HG02588 (cell line): ENCODE measurements at regions not wholly inside any gene's neighbourhood (a gene's known extent, or its start where the extent isn't known, plus 50 kb on each side); places are given as distances from the start of the nearest gene placed in this dataset.

Experiments
- ATAC-seq: cut with Tn5 transposase; IDR thresholded peaks from one replicate; pipeline ENCODE4 v1.9.1; 2021; ENCODE audit warnings: mild to moderate bottlenecking, moderate library complexity; ENCODE audit not compliant: unreplicated experiment

DNA sequence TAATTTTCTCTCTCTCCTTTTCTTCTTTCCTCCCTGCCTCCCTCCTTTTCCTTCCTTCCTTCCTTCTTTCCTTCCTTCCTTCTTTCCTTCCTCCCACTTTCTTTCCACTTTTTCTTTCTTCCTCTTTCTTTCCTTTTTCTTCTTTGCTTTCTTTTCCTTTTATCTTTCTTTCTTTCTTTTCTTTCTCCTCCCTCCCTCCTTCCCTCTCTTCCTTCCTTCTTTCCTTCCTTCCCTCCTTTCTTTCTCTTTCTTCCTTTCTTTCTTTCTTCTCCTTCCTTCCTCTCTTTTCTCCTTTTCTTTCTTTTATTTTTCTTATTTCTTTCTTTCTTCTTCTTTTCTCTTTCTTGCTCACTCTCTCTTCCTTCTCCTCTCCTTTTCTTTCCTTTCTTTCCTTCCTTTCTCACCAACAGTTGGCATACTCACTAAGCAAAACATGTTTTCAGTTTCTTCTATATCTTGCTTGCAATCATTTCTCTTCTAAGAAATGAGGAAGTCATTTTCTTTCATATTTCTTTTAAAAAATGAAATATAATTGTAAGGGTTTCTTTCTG, 97.1 kb upstream of the MAF start:
- ATAC-seq = no peak

- ATAC-seq = no peak
Observed at GRCh38 chr16:79691007-79691406, 90.5 kb upstream of the MAF start.

DNA sequence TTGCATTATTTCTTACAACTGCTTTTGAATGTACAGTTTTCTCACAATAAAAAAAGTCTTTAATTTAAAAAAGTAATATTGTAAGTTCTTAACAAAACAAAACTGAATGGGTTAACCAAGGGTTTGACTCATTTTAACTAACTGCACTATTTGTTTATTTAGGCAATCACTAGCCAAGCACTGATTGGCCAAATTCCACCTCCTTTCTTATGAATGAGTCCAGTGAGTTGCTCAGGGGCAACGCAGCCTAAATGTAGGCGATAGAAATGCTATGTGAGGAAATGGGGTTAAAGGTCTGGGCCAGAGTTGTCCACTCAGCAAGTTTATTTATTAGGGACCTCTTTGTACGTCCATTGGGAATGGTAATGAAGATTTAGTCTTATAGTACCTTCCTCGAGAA, 89.6 kb upstream of the MAF start:
- ATAC-seq = no peak

- no peak for ATAC-seq
Observed at GRCh38 chr16:79687249-79688130, 87.0 kb upstream of the MAF start.

- ATAC-seq = no peak
Observed at GRCh38 chr16:79685871-79686270, 85.3 kb upstream of the MAF start.

GRCh38 chr16:79679334-79679733, 78.8 kb upstream of the MAF start:
- ATAC-seq = no peak

DNA sequence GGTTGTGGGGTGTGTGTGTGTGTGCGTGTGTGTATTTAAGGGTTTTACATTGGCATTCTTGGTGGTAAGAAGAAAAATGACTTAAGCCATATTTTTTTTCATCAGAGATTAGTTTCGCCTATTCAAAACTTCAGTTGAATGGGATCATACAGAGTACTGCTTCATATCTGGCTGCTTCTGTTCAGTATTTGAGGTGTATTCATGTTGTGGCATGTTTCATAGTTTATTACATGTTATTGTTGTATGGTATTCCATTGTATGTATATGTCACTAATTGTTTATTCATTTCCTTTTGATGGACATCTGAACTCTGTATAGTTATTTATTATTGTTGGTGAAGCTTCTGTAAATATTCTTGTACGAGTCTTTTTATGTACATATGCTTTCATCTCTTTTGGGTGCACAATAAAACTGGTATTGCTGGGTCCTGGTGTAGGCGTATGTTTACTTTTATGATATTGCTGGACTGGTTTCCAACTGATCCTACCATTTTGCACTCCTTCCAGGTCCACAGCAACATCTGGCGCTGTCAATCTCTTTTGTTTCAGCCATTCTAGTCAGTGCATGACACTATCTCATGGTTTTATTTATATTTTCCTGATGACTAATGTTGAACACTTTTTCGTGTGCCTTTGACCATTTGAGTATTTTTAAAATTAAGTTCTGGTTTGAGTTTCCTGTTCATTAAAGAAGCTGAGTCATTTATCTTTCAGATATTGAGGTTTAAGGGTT, 77.4 kb upstream of the MAF start:
- no peak for ATAC-seq

- ATAC-seq = no peak
Observed at GRCh38 chr16:79673635-79674034, 73.1 kb upstream of the MAF start.

DNA sequence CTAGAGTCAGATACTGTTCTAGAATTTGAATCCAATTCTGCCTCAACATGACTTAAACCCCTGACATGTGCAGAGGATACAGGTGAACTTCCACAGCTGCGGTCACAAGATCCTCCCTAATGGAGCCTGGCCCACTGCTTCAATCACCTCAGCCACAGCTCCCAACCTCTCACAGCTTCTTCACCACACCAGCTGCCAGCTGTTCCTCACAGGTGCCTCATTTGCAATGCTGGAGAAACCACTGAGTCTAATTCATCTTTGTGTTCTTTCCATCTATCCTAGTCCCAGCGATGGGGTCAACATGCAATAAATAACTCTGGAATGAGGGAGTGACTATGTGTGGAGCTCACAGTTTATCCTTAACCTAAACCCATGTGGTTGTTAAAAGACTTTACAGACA, 72.0 kb upstream of the MAF start:
- no peak for ATAC-seq

DNA sequence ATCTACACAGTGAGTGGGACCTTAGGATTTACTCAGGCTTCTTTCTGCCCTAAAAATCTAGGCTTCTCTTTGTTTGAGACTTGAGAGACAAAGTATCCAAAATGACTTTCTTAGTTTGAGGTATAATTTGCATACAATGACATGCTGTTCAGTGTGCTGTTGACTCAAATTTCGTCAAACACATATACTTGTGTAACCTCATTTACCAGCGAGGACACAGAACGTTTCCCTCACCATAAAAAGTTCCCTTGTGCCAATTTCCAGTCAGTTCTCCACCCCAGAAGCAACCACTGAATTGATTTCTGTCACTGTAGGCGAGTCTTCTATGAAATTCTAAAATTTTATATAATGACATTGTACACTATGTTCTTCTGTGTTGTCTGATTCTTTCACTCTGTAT, 68.0 kb upstream of the MAF start:
- no peak for ATAC-seq

DNA sequence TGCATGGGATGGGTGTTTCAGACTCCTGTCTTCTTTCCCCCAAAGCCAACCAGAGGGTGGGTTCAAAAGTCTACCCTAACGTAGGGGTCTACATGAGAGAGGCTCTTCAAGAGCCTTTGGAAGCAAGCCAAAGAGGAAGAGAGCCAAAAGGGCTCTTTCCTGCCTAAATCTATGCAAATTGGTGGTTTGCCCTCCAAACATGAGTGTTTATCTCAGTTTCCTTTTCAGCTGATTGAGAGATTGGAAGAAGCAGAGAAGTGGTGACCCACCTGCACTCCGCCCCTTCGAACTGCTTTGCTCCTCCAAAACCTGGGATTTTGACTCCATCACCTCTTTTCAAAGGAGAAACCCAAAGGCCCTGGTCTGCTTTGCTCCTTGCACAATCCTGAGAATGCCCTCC, 65.4 kb upstream of the MAF start:
- ATAC-seq = no peak

- no peak for ATAC-seq
Observed at GRCh38 chr16:79664407-79664806, 63.9 kb upstream of the MAF start.

- ATAC-seq = no peak
Observed at GRCh38 chr16:79662669-79663313, 62.3 kb upstream of the MAF start.

GRCh38 chr16:79662122-79662521, 61.6 kb upstream of the MAF start:
- ATAC-seq = no peak

- no peak for ATAC-seq
Observed at GRCh38 chr16:79661578-79661977, 61.0 kb upstream of the MAF start.

DNA sequence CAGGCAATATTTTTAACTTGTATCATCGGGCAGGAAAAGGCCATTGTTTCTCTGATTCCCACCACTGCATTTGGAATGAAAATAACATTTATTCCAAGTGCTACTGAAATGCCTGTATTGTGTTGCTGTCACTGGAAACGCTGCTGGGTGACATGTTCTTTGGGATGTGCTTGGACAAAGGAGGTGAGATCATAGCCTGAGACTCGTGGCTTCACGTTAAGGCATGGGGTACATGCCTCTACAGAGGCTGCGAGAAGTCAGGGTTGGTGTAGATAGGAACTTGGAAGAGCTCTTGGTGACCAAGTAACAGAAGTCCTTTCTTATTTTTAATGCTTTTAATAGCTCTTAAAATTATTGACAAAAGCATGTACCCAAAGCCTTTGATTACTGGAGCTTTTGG, 58.8 kb upstream of the MAF start:
- ATAC-seq = no peak

DNA sequence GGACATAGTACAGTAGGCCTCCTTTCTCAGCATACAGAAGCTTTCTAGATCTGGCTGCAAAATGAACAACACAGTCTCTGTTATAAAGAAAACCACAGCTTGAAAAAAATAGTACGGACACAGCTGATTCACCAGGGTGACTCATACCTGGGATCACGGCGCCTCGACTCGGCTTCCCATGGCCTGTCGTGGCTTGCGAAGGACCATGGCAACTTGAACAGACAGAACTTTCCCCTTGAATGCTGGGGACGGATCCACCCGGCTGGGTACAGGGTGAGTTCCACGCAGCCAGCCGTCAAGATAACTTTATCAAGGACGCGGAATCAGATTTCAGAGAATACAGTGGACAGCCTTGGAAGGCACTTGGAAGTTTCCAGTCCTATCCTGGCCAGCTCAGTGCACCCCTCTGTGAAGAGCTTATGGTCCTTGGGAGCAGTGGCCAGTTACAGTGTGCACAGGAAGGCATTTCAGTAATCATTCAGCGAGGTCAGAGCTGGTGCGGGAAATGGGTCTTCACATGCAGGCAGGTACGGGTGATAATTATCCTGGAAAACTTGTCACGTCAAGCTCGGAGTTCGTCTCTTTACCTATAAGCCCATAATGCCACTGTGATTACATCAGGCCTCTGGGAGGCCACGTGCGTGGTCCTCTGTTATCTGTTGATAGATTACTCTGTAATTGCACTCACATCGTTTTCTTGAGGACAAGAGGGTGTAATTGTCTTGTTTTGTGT, 57.9 kb upstream of the MAF start:
- no peak for ATAC-seq

DNA sequence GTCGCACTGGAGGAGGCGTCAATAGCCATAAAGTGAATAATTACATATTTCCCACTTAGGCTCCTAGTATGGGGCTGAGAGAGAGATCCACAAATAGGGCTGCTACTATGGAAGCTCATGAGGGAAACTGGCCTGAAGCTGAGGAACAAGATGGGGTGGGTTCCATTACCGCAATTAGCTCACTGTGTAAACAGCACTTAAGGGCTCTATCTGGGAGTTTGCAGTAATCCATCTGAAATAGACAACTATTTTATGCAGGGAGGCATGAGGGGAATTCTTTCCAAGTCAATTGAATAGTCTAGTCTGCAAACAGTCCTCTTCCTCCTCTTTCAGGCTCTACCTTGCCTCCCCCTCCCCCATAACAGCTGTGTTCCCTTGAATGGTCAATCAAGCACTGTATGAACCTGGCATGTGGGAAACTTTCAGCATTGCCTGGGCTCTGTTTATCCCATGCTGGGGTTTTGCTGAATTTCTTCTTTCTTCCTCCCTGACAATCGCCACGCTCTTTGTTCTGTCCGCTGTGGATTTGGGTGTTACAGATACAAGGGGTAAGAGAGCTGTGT, 56.1 kb upstream of the MAF start:
- no peak for ATAC-seq

GRCh38 chr16:79653373-79653891, 52.9 kb upstream of the MAF start:
- no peak for ATAC-seq

DNA sequence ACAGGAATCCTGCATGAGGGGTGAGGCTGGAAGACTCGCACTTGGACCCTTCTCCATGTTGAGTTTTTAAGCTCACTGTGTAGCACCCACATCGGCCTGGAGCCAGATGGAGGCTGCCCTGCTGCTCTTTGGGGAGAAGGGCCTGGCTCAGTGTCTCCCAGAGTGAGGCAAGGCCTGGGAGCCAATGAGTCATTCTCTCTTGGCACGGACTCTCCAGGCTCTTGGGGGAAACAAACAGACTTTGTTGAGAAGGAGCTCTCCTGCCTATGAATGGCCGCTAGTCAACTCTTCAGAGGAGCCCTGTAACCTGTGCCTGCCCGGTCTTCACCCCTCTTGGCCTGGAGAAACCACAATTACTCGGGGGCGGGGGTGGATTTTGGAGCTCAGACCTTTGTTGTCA, 50.8 kb upstream of the MAF start:
- ATAC-seq = no peak
